Neuronal stem cell (in vitro differentiated cells): ENCODE measurements at regions not wholly inside any gene's neighbourhood (a gene's known extent, or its start where the extent isn't known, plus 50 kb on each side); places are given as distances from the start of the nearest gene placed in this dataset.

Experiments used
- DNase-seq: peaks from one replicate; pipeline ENCODE4 v3.0.0-alpha.2; 2013; ENCODE audit warnings: low spot score
- H2AFZ ChIP-seq: one replicate; pipeline ENCODE4 v1.6.1; 2013; ENCODE audit warnings: mild to moderate bottlenecking, low read length, inconsistent platforms
- H2AK5ac ChIP-seq: 2 replicates; pipeline ENCODE4 v1.6.1; 2013; ENCODE audit warnings: low read depth, mild to moderate bottlenecking, inconsistent platforms, low read length, moderate library complexity, mixed read lengths
- H2BK120ac ChIP-seq: 2 replicates; pipeline ENCODE4 v1.6.1; 2013; ENCODE audit warnings: low read depth, mild to moderate bottlenecking, inconsistent platforms, low read length, moderate library complexity, mixed read lengths
- H2BK12ac ChIP-seq: one replicate; pipeline ENCODE4 v1.6.1; 2013; ENCODE audit warnings: low read length, inconsistent platforms
- H2BK15ac ChIP-seq: 2 replicates; pipeline ENCODE4 v1.6.1; 2013; ENCODE audit warnings: mild to moderate bottlenecking, low read length, inconsistent platforms, mixed read lengths
- H2BK5ac ChIP-seq: one replicate; pipeline ENCODE4 v1.6.1; 2013; ENCODE audit warnings: inconsistent platforms, mild to moderate bottlenecking, low read length, moderate library complexity
- H3K14ac ChIP-seq: one replicate; pipeline ENCODE4 v1.6.1; 2013; ENCODE audit warnings: low read length, inconsistent platforms
- H3K18ac ChIP-seq: 2 replicates; pipeline ENCODE4 v1.6.1; 2013; ENCODE audit warnings: low read length, inconsistent platforms
- H3K23ac ChIP-seq: 2 replicates; pipeline ENCODE4 v1.6.1; 2013; ENCODE audit warnings: low read depth, mild to moderate bottlenecking, mixed read lengths, low read length, inconsistent platforms; ENCODE audit not compliant: poor library complexity
- H3K27ac ChIP-seq: replicated peaks from 3 replicates; pipeline ENCODE4 v1.5.1; 2013; ENCODE audit warnings: low read length, inconsistent platforms
- H3K27me3 ChIP-seq, 3 experiments: 2 replicates each; pipeline ENCODE4 v1.6.1; 2013; ENCODE audit warnings: low read length in 3 of 3, mild to moderate bottlenecking in 2 of 3, inconsistent platforms in 1 of 3, low read depth in 1 of 3, mixed read lengths in 1 of 3, moderate library complexity in 1 of 3; ENCODE audit not compliant: control insufficient read depth in 3 of 3, insufficient read depth in 3 of 3
- H3K36me3 ChIP-seq, 2 donors: replicated peaks in 1 of 2; 2 replicates each; pipeline ENCODE4 v1.6.1; 2013; ENCODE audit warnings: low read length in 2 of 2; ENCODE audit not compliant: control insufficient read depth in 2 of 2, insufficient read depth in 2 of 2
- H3K4ac ChIP-seq: 2 replicates; pipeline ENCODE4 v1.6.1; 2013; ENCODE audit warnings: inconsistent platforms, mild to moderate bottlenecking, low read length, moderate library complexity
- H3K4me1 ChIP-seq, 2 donors: 1 replicate in 1 of 2; 2 replicates in 1 of 2; pipeline ENCODE4 v1.6.1; 2013; ENCODE audit warnings: low read length in 2 of 2, low read depth in 1 of 2; ENCODE audit not compliant: control insufficient read depth in 2 of 2, insufficient read depth in 1 of 2
- H3K4me2 ChIP-seq: one replicate; pipeline ENCODE4 v1.6.1; 2013; ENCODE audit warnings: mild to moderate bottlenecking, low read length, inconsistent platforms; ENCODE audit not compliant: insufficient read depth, poor library complexity, severe bottlenecking
- H3K4me3 ChIP-seq, 2 donors: 2 replicates each; pipeline ENCODE4 v1.5.1; 2013; ENCODE audit warnings: low read length in 2 of 2, mild to moderate bottlenecking in 2 of 2, inconsistent platforms in 1 of 2, moderate library complexity in 1 of 2
- H3K79me1 ChIP-seq: one replicate; pipeline ENCODE4 v1.6.1; 2013; ENCODE audit warnings: low read depth, mild to moderate bottlenecking, inconsistent platforms, low read length, moderate library complexity
- H3K9ac ChIP-seq: one replicate; pipeline ENCODE4 v1.6.1; 2013; ENCODE audit warnings: mild to moderate bottlenecking, low read depth, low read length, inconsistent platforms; ENCODE audit not compliant: poor library complexity
- H3K9me3 ChIP-seq, 2 donors: replicated peaks in 1 of 2; 2 replicates each; pipeline versions ENCODE3 to v1.6.1; 2013; ENCODE audit warnings: low read length in 2 of 2, mild to moderate bottlenecking in 2 of 2, inconsistent platforms in 1 of 2, low read depth in 1 of 2, mixed read lengths in 1 of 2, moderate library complexity in 1 of 2; ENCODE audit not compliant: control insufficient read depth in 2 of 2, insufficient read depth in 1 of 2
- H4K8ac ChIP-seq: one replicate; pipeline ENCODE4 v1.6.1; 2013; ENCODE audit warnings: low read depth, mild to moderate bottlenecking, inconsistent platforms, low read length, moderate library complexity
- H4K91ac ChIP-seq: one replicate; pipeline ENCODE4 v1.6.1; 2013; ENCODE audit warnings: low read length, low read depth, mild to moderate bottlenecking, inconsistent platforms; ENCODE audit not compliant: poor library complexity
- WGBS, 2 donors: extraction: QIAGEN DNeasy Blood & Tissue Kit; methylation state at CpG; one replicate each; pipeline ENCODE4 v1.1.7; 2013; ENCODE audit warnings: missing lambda C conversion rate in 2 of 2, mixed read lengths in 1 of 2; ENCODE audit not compliant: insufficient read length in 2 of 2, insufficient replicate concordance in 1 of 2; ENCODE audit errors: extremely low coverage in 2 of 2; 5-methylcytosine and 5-hydroxymethylcytosine counted together

GRCh38 chr6:156061465-156061864 is 605.8 kb upstream of the NOX3 start:
- Histone ChIP-seq H4K8ac (no peak overlapping the region), H2BK120ac (no peak overlapping the region), H3K9ac (no peak overlapping the region), H3K23ac (no peak overlapping the region), H3K4ac (no peak overlapping the region), H3K79me1 (no peaks in the 10 kb centered on the region), H3K4me2 (no peak overlapping the region), H2AK5ac (no peak overlapping the region), H3K4me1 (peaks cover 0 to 3% of the 10 kb centered on the region in 2 donors), H3K14ac (no peak overlapping the region), H3K18ac (no peak overlapping the region), H3K27ac (no peak overlapping the region), H3K9me3 (no peaks in the 10 kb centered on the region), H4K91ac (no peak overlapping the region), H3K4me3 (no peak overlapping the region), H2BK12ac (no peak overlapping the region), H3K36me3 (no peaks in the 10 kb centered on the region), H2BK5ac (no peak overlapping the region), H3K27me3 (no peaks in the 10 kb centered on the region), H2BK15ac (no peak overlapping the region), H2AFZ (no peak overlapping the region)
- DNase-seq, result no peak
- no CpG with 5 or more reads among the region's 6 CpGs for WGBS, 2 donors

GRCh38 chr6:156060013-156060412 is 604.4 kb upstream of the NOX3 start:
- Histone ChIP-seq H3K18ac (no peak overlapping the region), H3K36me3 (no peaks in the 10 kb centered on the region), H2AK5ac (no peak overlapping the region), H3K4me2 (no peak overlapping the region), H3K4me1 (peaks cover 0 to 3% of the 10 kb centered on the region in 2 donors), H3K4me3 (no peak overlapping the region), H2BK15ac (no peak overlapping the region), H3K27ac (no peak overlapping the region), H3K79me1 (no peaks in the 10 kb centered on the region), H2AFZ (no peak overlapping the region), H3K27me3 (no peaks in the 10 kb centered on the region), H3K9ac (no peak overlapping the region), H3K4ac (no peak overlapping the region), H3K23ac (no peak overlapping the region), H2BK5ac (no peak overlapping the region), H2BK120ac (no peak overlapping the region), H3K14ac (no peak overlapping the region), H4K8ac (no peak overlapping the region), H2BK12ac (no peak overlapping the region), H4K91ac (no peak overlapping the region), H3K9me3 (no peaks in the 10 kb centered on the region)
- no CpG with 5 or more reads among the region's 4 CpGs for WGBS, 2 donors
- no peak for DNase-seq

GRCh38 chr6:156058356-156058755 is 602.7 kb upstream of the NOX3 start:
- H3K4me1 ChIP-seq, result peaks cover 0 to 3% of the 10 kb centered on the region in 2 donors
- H4K8ac ChIP-seq, result no peak overlapping the region
- H3K14ac ChIP-seq, result no peak overlapping the region
- H3K4me3 ChIP-seq, result no peak overlapping the region
- no peak overlapping the region for H3K9ac ChIP-seq
- no peak overlapping the region for H3K18ac ChIP-seq
- no peaks in the 10 kb centered on the region for H3K27me3 ChIP-seq
- WGBS, 2 donors, result no CpG with 5 or more reads among the region's 2 CpGs
- no peak for DNase-seq
- H2BK120ac ChIP-seq, result no peak overlapping the region
- H3K36me3 ChIP-seq, result no peaks in the 10 kb centered on the region
- H3K4ac ChIP-seq, result no peak overlapping the region
- no peak overlapping the region for H2AFZ ChIP-seq
- no peaks in the 10 kb centered on the region for H3K79me1 ChIP-seq
- H3K27ac ChIP-seq, result no peak overlapping the region
- H2AK5ac ChIP-seq, result no peak overlapping the region
- H2BK5ac ChIP-seq, result no peak overlapping the region
- H2BK15ac ChIP-seq, result no peak overlapping the region
- H3K9me3 ChIP-seq, result no peaks in the 10 kb centered on the region
- H2BK12ac ChIP-seq, result no peak overlapping the region
- no peak overlapping the region for H3K23ac ChIP-seq
- no peak overlapping the region for H3K4me2 ChIP-seq
- H4K91ac ChIP-seq, result no peak overlapping the region

- Histone ChIP-seq H4K8ac (no peak overlapping the region), H3K9me3 (no peaks in the 10 kb centered on the region), H3K4me2 (no peak overlapping the region), H2BK120ac (no peak overlapping the region), H3K27me3 (no peaks in the 10 kb centered on the region), H3K18ac (no peak overlapping the region), H3K9ac (no peak overlapping the region), H3K4me3 (no peak overlapping the region), H2BK15ac (no peak overlapping the region), H3K4me1 (peaks cover 0 to 3% of the 10 kb centered on the region in 2 donors), H3K27ac (no peak overlapping the region), H2BK12ac (no peak overlapping the region), H2AFZ (no peak overlapping the region), H3K14ac (no peak overlapping the region), H3K4ac (no peak overlapping the region), H4K91ac (no peak overlapping the region), H2BK5ac (no peak overlapping the region), H3K79me1 (no peaks in the 10 kb centered on the region), H3K23ac (no peak overlapping the region), H3K36me3 (no peaks in the 10 kb centered on the region), H2AK5ac (no peak overlapping the region)
- no peak for DNase-seq
- WGBS, 2 donors, result no CpG with 5 or more reads among the region's 5 CpGs
These were observed 602.2 kb upstream of the NOX3 start for GRCh38 chr6:156057869-156058268.
